ENCODE measurements at regions not wholly inside any gene's neighbourhood (a gene's known extent, or its start where the extent isn't known, plus 50 kb on each side); places are given as distances from the start of the nearest gene placed in this dataset.
"Not testable (repeated sequence)": the region's sequence is repeated elsewhere in the genome, so short reads cannot be mapped to it uniquely, and the experiment has no call there.

DNA sequence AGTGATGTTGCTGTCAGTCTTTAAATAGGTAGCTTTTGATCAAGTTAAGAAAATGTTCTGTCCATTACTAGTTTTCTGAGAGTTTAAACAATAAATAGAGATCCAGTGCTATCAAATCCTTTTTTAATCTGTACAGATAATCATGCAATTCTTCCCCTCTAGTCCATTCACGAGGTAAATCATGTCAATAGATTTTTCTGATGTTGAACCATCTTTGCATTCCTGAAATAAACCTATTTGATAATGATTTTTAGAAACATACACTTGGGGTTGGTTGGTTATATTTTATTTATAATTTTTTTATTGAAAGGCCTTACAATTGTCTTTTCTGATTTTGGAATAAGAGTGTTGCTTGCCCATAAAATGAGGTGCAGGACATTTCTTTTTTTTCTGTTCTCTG, 95.0 kb downstream of the FAM53A start:
- ATAC-seq (no peak), DNase-seq (no peak)
- H3K27me3 Mint-ChIP-seq = peaks cover 4% of the 10 kb centered on the region
- POLR2A ChIA-PET = no interaction called here
- intact Hi-C loops (cut with DNase I, micrococcal nuclease) = loop anchor here in 1 of 2 experiments (10.0 kb wide), 1 partner anchor 884 kb away; the partner anchor contains the start of gene PCGF3
- H3K4me3 Mint-ChIP-seq = no peak overlapping the region
- no peak overlapping the region for H3K27ac Mint-ChIP-seq
- H3K9me3 Mint-ChIP-seq (ENCODE audit: low read depth) = peaks cover 16% of the 10 kb centered on the region
- H3K36me3 Mint-ChIP-seq (ENCODE audit: low read depth) = peaks cover 2% of the 10 kb centered on the region
- no peaks in the 10 kb centered on the region for H3K4me1 Mint-ChIP-seq
- CTCF ChIA-PET = interaction anchor here (1.3 to 1.8 kb wide), 3 partner anchors 9 to 104 kb away, joined by 3 to 4 read pairs (median 3); no protein-coding TSS in a partner anchor

DNA sequence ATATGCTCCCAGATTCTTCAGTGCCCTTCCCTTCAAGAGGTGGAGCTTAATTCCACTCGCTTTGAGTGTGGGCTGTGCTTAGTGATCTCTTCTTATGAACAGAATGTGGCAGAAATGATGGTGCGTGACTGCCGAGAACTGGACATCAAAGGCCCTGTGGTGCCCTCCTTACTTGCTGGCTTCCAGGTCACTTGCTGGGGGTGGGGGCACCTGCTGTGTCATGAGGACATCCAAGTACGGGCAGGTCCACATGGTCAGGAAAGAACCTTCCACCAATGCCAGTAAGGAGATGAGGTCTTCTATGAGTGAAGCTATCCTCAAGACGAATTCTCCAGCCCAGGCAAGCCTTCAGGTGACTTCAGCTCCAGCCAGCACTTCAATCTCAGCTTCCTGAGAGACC, 95.8 kb downstream of the FAM53A start:
- no peak for ATAC-seq
- intact Hi-C loops (cut with DNase I, micrococcal nuclease) = loop anchor here in 1 of 2 experiments (10.0 kb wide), 1 partner anchor 884 kb away; the partner anchor contains the start of gene PCGF3
- ChIA-PET POLR2A (no interaction called here), CTCF (interaction anchor here (0.6 to 1.8 kb wide), 4 partner anchors 8 to 376 kb away, joined by 3 to 4 read pairs (median 3); no protein-coding TSS in a partner anchor)
- no peak for DNase-seq
- Mint-ChIP-seq H3K27ac (no peak overlapping the region), H3K9me3 (ENCODE audit: low read depth) (peaks cover 16% of the 10 kb centered on the region), H3K36me3 (ENCODE audit: low read depth) (peaks cover 2% of the 10 kb centered on the region), H3K27me3 (peaks cover 2% of the 10 kb centered on the region), H3K4me3 (no peak overlapping the region), H3K4me1 (no peaks in the 10 kb centered on the region)

DNA sequence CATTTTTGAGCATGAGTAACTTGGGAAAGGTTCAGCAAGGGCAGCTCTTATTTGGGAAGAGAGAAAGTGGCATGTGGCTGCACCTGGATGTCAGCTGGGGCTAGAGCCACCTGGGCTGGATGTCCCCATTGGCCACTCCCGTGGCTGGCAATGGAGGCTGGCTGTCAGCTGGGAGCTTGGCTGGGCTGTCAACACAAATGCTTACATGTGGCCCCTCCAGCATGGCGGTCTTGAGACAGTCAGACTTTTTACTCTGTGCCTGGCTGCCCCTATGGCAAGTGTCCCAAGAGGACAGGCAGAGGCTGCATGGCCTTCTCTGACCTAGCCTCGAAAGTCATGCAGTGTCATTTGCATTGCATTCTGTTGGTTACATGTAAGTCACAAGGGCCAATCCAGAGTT, 99.6 kb downstream of the FAM53A start:
- Mint-ChIP-seq H3K27me3 (no peaks in the 10 kb centered on the region), H3K9me3 (ENCODE audit: low read depth) (peaks cover 10% of the 10 kb centered on the region), H3K4me3 (no peak overlapping the region), H3K36me3 (ENCODE audit: low read depth) (no peaks in the 10 kb centered on the region), H3K4me1 (peaks cover 4% of the 10 kb centered on the region), H3K27ac (no peak overlapping the region)
- CTCF ChIA-PET = no interaction called here
- DNase-seq (no peak), ATAC-seq (no peak)
- intact Hi-C loops (cut with DNase I, micrococcal nuclease) = loop anchor here in 1 of 2 experiments (5.0 to 10.0 kb wide), 2 partner anchors 880 to 1462 kb away; partner anchors contain the start of genes PCGF3 and ZNF718
- POLR2A ChIA-PET = no interaction called here

DNA sequence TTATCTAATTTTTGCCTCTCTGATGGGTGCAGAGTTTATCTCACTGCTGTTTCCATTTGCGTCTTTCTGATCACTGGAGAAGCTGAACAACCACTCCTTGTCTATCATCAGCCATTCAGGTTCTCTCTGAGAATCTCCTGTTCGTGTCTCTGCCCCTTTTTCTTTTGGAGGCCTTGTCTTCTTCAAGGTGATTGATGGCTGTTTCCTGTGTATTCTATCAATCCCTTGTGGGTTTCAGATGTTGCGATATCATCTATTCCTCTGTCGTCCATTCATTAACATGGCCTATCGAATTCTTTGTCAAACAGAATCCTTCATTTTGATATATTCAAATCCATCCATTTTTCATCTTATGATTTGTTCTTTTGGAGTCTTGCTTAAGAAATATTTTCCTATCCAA, 100.3 kb downstream of the FAM53A start:
- intact Hi-C loops (cut with DNase I, micrococcal nuclease) = loop anchor here in 1 of 2 experiments (5.0 to 10.0 kb wide), 2 partner anchors 879 to 1462 kb away; partner anchors contain the start of genes PCGF3 and ZNF718
- Mint-ChIP-seq H3K27me3 (no peaks in the 10 kb centered on the region), H3K4me3 (no peak overlapping the region), H3K36me3 (ENCODE audit: low read depth) (no peaks in the 10 kb centered on the region), H3K27ac (no peak overlapping the region), H3K4me1 (peaks cover 4% of the 10 kb centered on the region), H3K9me3 (ENCODE audit: low read depth) (peaks cover 6% of the 10 kb centered on the region)
- DNase-seq (no peak), ATAC-seq (no peak)
- POLR2A ChIA-PET = no interaction called here
- CTCF ChIA-PET = no interaction called here

DNA sequence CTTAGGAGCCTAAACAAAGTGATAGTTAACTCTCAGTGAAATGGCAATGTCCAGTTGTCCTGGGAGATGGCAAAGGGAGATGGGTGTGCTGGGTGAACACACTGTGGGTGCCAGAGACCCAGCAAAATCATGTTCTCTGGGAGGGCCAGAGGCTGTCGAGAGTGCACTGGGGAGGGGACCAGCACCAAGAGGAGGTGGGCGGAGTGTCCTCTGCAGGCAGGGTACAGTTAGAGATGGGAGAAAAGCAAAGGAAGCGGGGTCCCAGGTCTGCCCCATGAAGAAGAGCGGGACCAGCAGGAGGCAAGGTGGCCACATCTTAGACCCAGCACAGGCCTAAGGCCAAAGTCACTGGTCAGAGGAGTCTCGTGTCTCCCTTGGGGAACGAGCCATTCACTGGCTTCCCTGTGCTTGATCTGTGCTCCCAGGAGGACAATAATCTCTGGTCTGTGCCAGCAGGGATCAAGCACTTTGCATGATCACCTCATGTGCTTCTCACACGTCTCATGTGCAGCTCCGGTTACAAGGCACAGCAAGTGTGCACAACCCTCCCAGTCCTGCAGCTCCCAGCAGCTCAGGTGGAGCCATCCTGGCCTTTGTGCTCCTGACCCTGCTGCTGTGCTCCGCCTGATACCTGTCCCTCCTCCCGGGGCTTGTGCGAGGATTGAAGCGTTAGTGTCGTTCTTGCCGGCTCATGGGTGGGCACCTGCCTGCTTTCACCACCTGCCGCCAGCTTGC, 100.9 kb downstream of the FAM53A start:
- intact Hi-C loops (cut with DNase I, micrococcal nuclease) = loop anchor here in 1 of 2 experiments (5.0 to 10.0 kb wide), 2 partner anchors 878 to 1461 kb away; partner anchors contain the start of genes PCGF3 and ZNF718
- ChIA-PET CTCF (interaction anchor here (0.5 kb wide), 1 partner anchor 300 kb away, joined by 3 read pairs; no protein-coding TSS in a partner anchor), POLR2A (no interaction called here)

DNA sequence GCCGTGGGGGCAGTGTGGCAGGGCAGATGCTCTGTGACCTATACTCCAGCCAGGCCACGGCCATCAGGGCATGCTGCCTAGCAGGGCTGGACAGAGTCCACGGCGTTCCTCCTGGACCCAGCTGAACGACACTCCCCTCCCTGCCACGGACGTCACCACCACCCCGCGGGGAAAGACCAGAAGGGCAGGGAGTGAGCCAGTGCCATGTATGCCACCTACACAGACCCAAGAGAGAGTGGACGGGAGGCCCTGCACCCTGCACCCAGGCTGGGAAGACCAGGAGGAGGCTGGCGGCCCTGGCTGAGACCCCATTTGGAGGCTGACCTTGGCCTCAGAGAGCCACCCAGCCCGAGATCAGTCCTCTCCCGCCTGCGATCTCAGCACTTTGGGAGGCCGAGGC, 101.9 kb downstream of the FAM53A start:
- intact Hi-C loops (cut with DNase I, micrococcal nuclease) = loop anchor here in 1 of 2 experiments (5.0 to 10.0 kb wide), 2 partner anchors 877 to 1460 kb away; partner anchors contain the start of genes PCGF3 and ZNF718
- H3K27ac Mint-ChIP-seq = no peak overlapping the region
- ChIA-PET POLR2A (no interaction called here), CTCF (interaction anchor here (0.6 kb wide), 1 partner anchor 1192 kb away, joined by 4 read pairs; no protein-coding TSS in a partner anchor)
- H3K9me3 Mint-ChIP-seq (ENCODE audit: low read depth) = no peaks in the 10 kb centered on the region
- peaks cover 4% of the 10 kb centered on the region for H3K4me1 Mint-ChIP-seq
- no peaks in the 10 kb centered on the region for H3K36me3 Mint-ChIP-seq (ENCODE audit: low read depth)
- H3K4me3 Mint-ChIP-seq = no peak overlapping the region
- no peak for ATAC-seq
- no peaks in the 10 kb centered on the region for H3K27me3 Mint-ChIP-seq
- no peak for DNase-seq

More for the DNA sequence above, 100.9 kb downstream of the FAM53A start:
- H3K4me3 Mint-ChIP-seq = no peak overlapping the region
- H3K27me3 Mint-ChIP-seq = no peaks in the 10 kb centered on the region
- no peak overlapping the region for H3K27ac Mint-ChIP-seq
- peaks cover 4% of the 10 kb centered on the region for H3K4me1 Mint-ChIP-seq
- no peak for ATAC-seq
- peaks cover 2% of the 10 kb centered on the region for H3K9me3 Mint-ChIP-seq (ENCODE audit: low read depth)
- DNase-seq = no peak
- H3K36me3 Mint-ChIP-seq (ENCODE audit: low read depth) = no peaks in the 10 kb centered on the region

DNA sequence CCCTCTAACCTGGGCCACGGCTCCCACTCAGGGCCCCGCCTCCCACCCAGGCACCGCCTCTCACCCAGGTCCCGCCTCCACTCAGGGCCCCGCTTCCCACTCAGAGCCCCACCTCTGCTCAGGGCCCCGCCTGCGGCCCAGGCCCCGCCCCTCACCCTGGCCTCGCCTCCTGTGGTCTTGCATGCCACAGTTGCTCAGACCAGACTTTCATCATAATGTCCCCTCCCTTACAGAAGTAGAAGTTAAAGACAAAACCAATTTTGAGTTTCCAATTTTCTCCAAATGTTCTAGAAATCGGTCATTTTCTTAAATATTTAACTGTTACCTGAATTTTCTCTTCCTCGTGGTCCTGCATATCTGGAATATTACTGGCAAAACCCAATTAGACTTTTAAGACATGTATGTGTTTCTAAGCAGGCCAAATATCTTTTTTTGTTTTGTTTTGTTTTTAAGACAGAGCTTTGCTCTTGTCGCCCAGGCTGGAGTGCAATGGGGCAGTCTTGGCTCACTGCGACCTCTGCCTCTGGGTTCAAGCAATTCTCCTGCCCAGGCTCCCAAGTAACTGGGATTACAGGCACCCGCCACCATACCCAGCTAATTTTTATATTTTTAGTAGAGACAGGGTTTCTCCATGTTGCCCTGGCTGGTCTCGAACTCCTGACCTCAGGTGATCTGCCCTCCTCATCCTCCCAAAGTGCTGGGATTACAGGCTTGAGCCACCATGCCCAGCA, 102.8 kb downstream of the FAM53A start:
- POLR2A ChIA-PET = interaction anchor here (0.7 kb wide), 1 partner anchor 160 kb away, joined by 9 read pairs; no protein-coding TSS in a partner anchor
- ATAC-seq (peak; percentile 78), DNase-seq (peak; percentile 95)
- not testable (repeated sequence) for H3K27me3 Mint-ChIP-seq; H3K4me1 Mint-ChIP-seq; H3K9me3 Mint-ChIP-seq (ENCODE audit: low read depth); H3K36me3 Mint-ChIP-seq (ENCODE audit: low read depth)
- Mint-ChIP-seq H3K4me3 (peak overlapping the region; percentile 20), H3K27ac (peak overlapping the region; percentile 47)
- CTCF ChIA-PET = interaction anchor here (0.6 kb wide), 1 partner anchor 1191 kb away, joined by 4 read pairs; no protein-coding TSS in a partner anchor
- intact Hi-C loops (cut with DNase I, micrococcal nuclease) = loop anchor here in 1 of 2 experiments (1.0 to 10.0 kb wide), 8 partner anchors 212 to 1951 kb away; partner anchors contain the start of genes CFAP99, FGFR3, LRPAP1 and NELFA

DNA sequence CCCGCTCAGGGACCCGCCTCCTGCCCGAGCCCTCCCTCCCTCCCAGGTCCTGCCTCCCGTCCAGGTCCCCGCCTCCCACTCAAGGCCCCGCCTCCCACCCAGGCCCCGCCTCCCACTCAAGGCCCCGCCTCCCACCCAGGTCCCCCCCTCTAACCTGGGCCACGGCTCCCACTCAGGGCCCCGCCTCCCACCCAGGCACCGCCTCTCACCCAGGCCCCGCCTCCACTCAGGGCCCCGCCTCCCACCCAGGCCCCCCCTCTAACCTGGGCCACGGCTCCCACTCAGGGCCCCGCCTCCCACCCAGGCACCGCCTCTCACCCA, 103.5 kb downstream of the FAM53A start:
- H3K27ac Mint-ChIP-seq; H3K27me3 Mint-ChIP-seq; H3K36me3 Mint-ChIP-seq (ENCODE audit: low read depth); DNase-seq; H3K4me3 Mint-ChIP-seq; H3K4me1 Mint-ChIP-seq; H3K9me3 Mint-ChIP-seq (ENCODE audit: low read depth); ATAC-seq: not testable (repeated sequence)
- ChIA-PET CTCF (interaction anchor here (0.8 kb wide), 1 partner anchor 8 kb away, joined by 3 read pairs; no protein-coding TSS in a partner anchor), POLR2A (interaction anchor here (0.5 kb wide), 1 partner anchor 91 kb away, joined by 5 read pairs; no protein-coding TSS in a partner anchor)
- intact Hi-C loops (cut with DNase I, micrococcal nuclease) = loop anchor here in 1 of 2 experiments (1.0 to 10.0 kb wide), 16 partner anchors 104 to 1952 kb away; partner anchors contain the start of genes CFAP99, CTBP1, FAM53A and FGFR3

DNA sequence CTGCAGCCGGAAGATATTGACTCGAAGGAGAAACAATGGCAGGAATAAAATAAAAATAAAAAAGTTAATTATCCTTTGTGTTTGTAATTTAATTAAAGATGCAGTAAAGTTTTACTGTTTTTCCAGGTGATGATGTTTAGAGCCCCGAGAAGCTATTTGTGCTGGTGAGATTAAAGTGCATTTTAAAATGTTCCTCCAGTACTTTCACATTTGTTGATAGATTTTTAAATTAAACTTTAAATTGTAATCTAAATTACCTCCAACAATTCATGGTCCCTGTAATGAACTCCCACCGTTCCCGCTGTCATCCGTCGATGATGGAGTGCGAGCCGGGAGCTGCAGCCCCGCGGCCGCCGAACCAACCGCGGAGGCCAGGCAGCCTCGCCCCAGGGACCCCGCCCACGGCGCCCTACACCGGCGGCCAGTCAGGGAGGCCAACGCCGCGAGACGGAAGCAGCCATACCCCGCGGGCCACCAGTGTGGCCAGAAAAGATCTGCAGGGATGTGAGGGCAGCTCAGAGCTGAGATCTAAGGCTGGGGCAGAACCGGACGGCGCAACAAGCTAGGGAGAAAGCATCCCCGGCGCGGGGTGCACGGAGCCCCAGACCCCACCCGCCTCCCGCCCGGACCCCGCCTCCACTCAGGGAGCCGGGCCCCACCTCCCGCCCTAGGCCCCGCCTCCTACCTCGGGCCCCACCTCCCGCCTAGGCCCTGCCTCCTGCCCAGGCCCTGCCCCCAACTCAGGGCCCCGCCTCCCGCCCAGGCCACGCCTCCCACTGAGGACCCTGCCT, 104.0 kb downstream of the FAM53A start:
- no peaks in the 10 kb centered on the region for H3K9me3 Mint-ChIP-seq (ENCODE audit: low read depth)
- no peaks in the 10 kb centered on the region for H3K36me3 Mint-ChIP-seq (ENCODE audit: low read depth)
- intact Hi-C loops (cut with DNase I, micrococcal nuclease) = loop anchor here in 1 of 2 experiments (1.0 to 10.0 kb wide), 20 partner anchors 14 to 1953 kb away; partner anchors contain the start of genes CFAP99, CTBP1, DGKQ and FAM53A
- DNase-seq (peak; percentile 98), ATAC-seq (peak; percentile 79)
- H3K4me1 Mint-ChIP-seq = peaks cover 4% of the 10 kb centered on the region
- no peaks in the 10 kb centered on the region for H3K27me3 Mint-ChIP-seq
- POLR2A ChIA-PET = interaction anchor here (0.5 kb wide), 1 partner anchor 91 kb away, joined by 5 read pairs; no protein-coding TSS in a partner anchor
- H3K4me3 Mint-ChIP-seq = peak overlapping the region; percentile 60
- H3K27ac Mint-ChIP-seq = no peak overlapping the region
- CTCF ChIA-PET = interaction anchor here (0.6 to 0.8 kb wide), 3 partner anchors 9 to 275 kb away, joined by 3 read pairs; no protein-coding TSS in a partner anchor

DNA sequence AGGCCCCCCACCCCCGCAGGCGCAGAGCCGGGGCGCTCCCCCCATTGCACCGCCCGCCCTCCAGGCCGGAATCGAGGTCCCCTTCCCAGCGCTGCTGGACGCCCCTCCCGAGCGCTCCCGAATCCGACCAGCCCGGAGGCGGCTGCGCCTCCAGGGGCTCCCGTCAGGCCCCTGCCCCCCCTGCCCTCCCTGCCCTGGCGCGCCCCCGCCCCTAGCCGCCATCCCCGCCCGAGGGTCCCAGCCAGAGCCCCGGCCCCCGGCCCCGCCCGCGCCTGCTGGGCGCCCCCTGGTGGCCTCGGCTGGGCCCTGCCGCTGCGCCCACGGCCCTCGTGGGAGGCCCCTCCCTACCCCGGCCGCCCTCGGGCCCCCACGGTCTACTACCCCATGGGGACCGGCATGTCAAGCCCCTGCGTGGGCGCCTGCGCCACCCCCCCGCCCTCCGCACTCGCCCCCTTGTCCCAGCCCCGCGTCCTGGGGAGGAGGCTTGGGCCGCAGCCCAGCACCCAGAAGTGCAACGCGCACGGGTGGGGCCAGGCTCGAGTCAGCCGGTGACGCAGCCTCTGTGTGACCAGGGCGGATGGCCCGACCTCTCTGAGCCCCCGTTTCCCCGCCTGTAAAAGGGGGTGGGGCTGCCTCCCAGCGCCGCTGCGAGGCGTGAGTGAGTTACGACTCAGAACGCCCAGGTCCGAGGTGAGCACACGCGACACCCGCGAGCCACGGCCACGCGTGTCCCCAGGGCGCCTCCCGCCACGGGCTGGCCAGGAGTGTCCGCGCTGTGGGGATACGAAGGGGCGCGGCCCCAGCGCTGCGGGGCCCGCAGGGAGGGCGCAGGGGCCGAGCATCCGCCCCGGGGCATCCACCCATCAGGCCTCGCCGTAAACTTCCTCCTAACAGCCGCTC, 104.9 kb downstream of the FAM53A start:
- ATAC-seq (peak; percentile 54), DNase-seq (peak; percentile 85)
- Mint-ChIP-seq H3K4me1 (peaks cover 4% of the 10 kb centered on the region), H3K36me3 (ENCODE audit: low read depth) (no peaks in the 10 kb centered on the region), H3K27ac (no peak overlapping the region), H3K4me3 (peak overlapping the region; percentile 60), H3K27me3 (no peaks in the 10 kb centered on the region), H3K9me3 (ENCODE audit: low read depth) (no peaks in the 10 kb centered on the region)
- CTCF ChIA-PET = interaction anchor here (0.6 to 0.8 kb wide), 2 partner anchors 35 to 276 kb away, joined by 3 read pairs; no protein-coding TSS in a partner anchor
- intact Hi-C loops (cut with DNase I, micrococcal nuclease) = loop anchor here in 1 of 2 experiments (1.0 to 2.0 kb wide), 5 partner anchors 13 to 1495 kb away; partner anchors contain the start of genes DGKQ, HTT, HTT-AS and MAEA
- POLR2A ChIA-PET = no interaction called here
